Upper lobe of left lung (tissue), 6 donors: ENCODE measurements at regions not wholly inside any gene's neighbourhood (a gene's known extent, or its start where the extent isn't known, plus 50 kb on each side); places are given as distances from the start of the nearest gene placed in this dataset.

Source experiments
- ATAC-seq, 2 donors: fragments of 200-7000 bp; cut with Tn5 transposase; one replicate each; pipeline ENCODE4 v1.9.1; 2022; ENCODE audit warnings: mild to moderate bottlenecking in 2 of 2, moderate library complexity in 2 of 2; ENCODE audit not compliant: low FRiP score in 2 of 2
- DNase-seq, 2 donors: peaks; one replicate each; pipeline ENCODE4 v3.0.0-alpha.2; 2019 to 2020
- H3K27ac ChIP-seq, 4 donors: fragments of 200-600 bp; sonication (generic); one replicate each; pipeline ENCODE4 v1.5.1; 2016 to 2019
- H3K27me3 ChIP-seq, 4 donors: fragments of 200-600 bp; sonication (generic); one replicate each; pipeline ENCODE4 v1.5.1; 2017 to 2019
- H3K36me3 ChIP-seq, 4 donors: fragments of 200-600 bp; sonication (generic); one replicate each; pipeline ENCODE4 v1.5.1; 2016 to 2019
- H3K4me1 ChIP-seq, 4 donors: fragments of 200-600 bp; sonication (generic); one replicate each; pipeline ENCODE4 v1.5.1; 2018 to 2019
- H3K4me3 ChIP-seq, 4 donors: fragments of 200-600 bp; sonication (generic); one replicate each; pipeline ENCODE4 v1.5.1; 2017 to 2019; ENCODE audit warnings: mild to moderate bottlenecking in 2 of 4, moderate library complexity in 1 of 4
- H3K9me3 ChIP-seq, 4 donors: fragments of 200-600 bp; sonication (generic); one replicate each; pipeline ENCODE4 v1.5.1; 2018 to 2019
- CTCF ChIP-seq, 6 experiments: fragments of 450-650 bp in 4 of 6; fragments of 200-600 bp in 2 of 6; sonication (generic) in 2 of 6; IDR thresholded peaks; one replicate each; pipeline ENCODE4 v1.5.1; 2016 to 2019; ENCODE audit warnings: antibody characterized with exemption in 6 of 6
- EP300 ChIP-seq, 4 donors: sonication (generic); formaldehyde crosslinking; IDR thresholded peaks; one replicate each; pipeline ENCODE4 v1.5.1; 2017; ENCODE audit warnings: antibody characterized with exemption in 4 of 4, control low read depth in 2 of 4
- POLR2A ChIP-seq, 4 donors: fragments of 450-650 bp; IDR thresholded peaks; one replicate each; pipeline ENCODE4 v1.5.1; 2016 to 2017; ENCODE audit warnings: antibody characterized with exemption in 4 of 4, mild to moderate bottlenecking in 2 of 4
- POLR2AphosphoS5 ChIP-seq, 2 donors: sonication (generic); formaldehyde crosslinking; IDR thresholded peaks; one replicate each; pipeline ENCODE4 v1.5.1; 2017; ENCODE audit warnings: antibody characterized with exemption in 2 of 2
- WGBS, 2 donors: methylation state at CpG; one replicate each; pipeline ENCODE4 v1.1.5; 2017 to 2018; 5-methylcytosine and 5-hydroxymethylcytosine counted together
- donor health status: DM: no; HTN: no; CAD: no; lungs with moderate emphysema.
- donor health status: DM: no; HTN: yes; CAD: no; lungs with severe emphysema.

GRCh38 chr17:73980517-73980916 is 223.0 kb upstream of the RPL38 start:
- Histone ChIP-seq H3K4me1 (no peaks in the 10 kb centered on the region), H3K4me3 (no peak overlapping the region), H3K27ac (no peak overlapping the region), H3K36me3 (no peaks in the 10 kb centered on the region), H3K9me3 (no peaks in the 10 kb centered on the region), H3K27me3 (no peaks in the 10 kb centered on the region)
- TF ChIP-seq POLR2A (IDR thresholded peaks at IDR 0.05) (no peak), POLR2AphosphoS5 (IDR thresholded peaks at IDR 0.05) (no peak), CTCF (IDR thresholded peaks at IDR 0.05) (no peak), EP300 (IDR thresholded peaks at IDR 0.05) (no peak)
- whole genome bisulfite sequencing, 2 donors = 74 to 86% methylated on average over 3 of the region's 3 CpGs
- DNase-seq (no peak), ATAC-seq (no peak)

GRCh38 chr17:73982871-73983270 is 220.6 kb upstream of the RPL38 start:
- Histone ChIP-seq H3K4me1 (no peaks in the 10 kb centered on the region), H3K9me3 (no peaks in the 10 kb centered on the region), H3K27ac (no peak overlapping the region), H3K4me3 (no peak overlapping the region), H3K27me3 (no peaks in the 10 kb centered on the region), H3K36me3 (no peaks in the 10 kb centered on the region)
- 62 to 66% methylated on average over 8 of the region's 8 CpGs for WGBS, 2 donors
- DNase-seq (no peak), ATAC-seq (no peak)
- TF ChIP-seq POLR2AphosphoS5 (IDR thresholded peaks at IDR 0.05) (no peak), EP300 (IDR thresholded peaks at IDR 0.05) (no peak), POLR2A (IDR thresholded peaks at IDR 0.05) (no peak), CTCF (IDR thresholded peaks at IDR 0.05) (no peak)

GRCh38 chr17:73983621-73984400 is 219.7 kb upstream of the RPL38 start:
- H3K27me3 ChIP-seq = no peaks in the 10 kb centered on the region
- TF ChIP-seq EP300 (IDR thresholded peaks at IDR 0.05) (no peak), POLR2A (IDR thresholded peaks at IDR 0.05) (no peak), POLR2AphosphoS5 (IDR thresholded peaks at IDR 0.05) (no peak), CTCF (IDR thresholded peaks at IDR 0.05) (no peak)
- no peaks in the 10 kb centered on the region for H3K4me1 ChIP-seq
- no peak overlapping the region for H3K4me3 ChIP-seq
- WGBS, 2 donors = 72 to 73% methylated on average over 16 of the region's 16 CpGs
- H3K9me3 ChIP-seq = no peaks in the 10 kb centered on the region
- H3K27ac ChIP-seq = no peak overlapping the region
- no peak for ATAC-seq
- H3K36me3 ChIP-seq = no peaks in the 10 kb centered on the region
- DNase-seq = no peak

GRCh38 chr17:73984941-73985340 is 218.5 kb upstream of the RPL38 start:
- Histone ChIP-seq H3K4me1 (no peaks in the 10 kb centered on the region), H3K36me3 (no peaks in the 10 kb centered on the region), H3K4me3 (no peak overlapping the region), H3K27ac (no peak overlapping the region), H3K9me3 (no peaks in the 10 kb centered on the region), H3K27me3 (no peaks in the 10 kb centered on the region)
- TF ChIP-seq CTCF (IDR thresholded peaks at IDR 0.05) = no peak
- no peak for TF ChIP-seq EP300 (IDR thresholded peaks at IDR 0.05)
- TF ChIP-seq POLR2A (IDR thresholded peaks at IDR 0.05) = no peak
- no peak for TF ChIP-seq POLR2AphosphoS5 (IDR thresholded peaks at IDR 0.05)
- DNase-seq = no peak
- ATAC-seq = no peak
- 32 to 37% methylated on average over 5 of the region's 5 CpGs for WGBS, 2 donors

- no peaks in the 10 kb centered on the region for H3K36me3 ChIP-seq
- TF ChIP-seq EP300 (IDR thresholded peaks at IDR 0.05) (no peak), POLR2A (IDR thresholded peaks at IDR 0.05) (no peak), CTCF (IDR thresholded peaks at IDR 0.05) (no peak), POLR2AphosphoS5 (IDR thresholded peaks at IDR 0.05) (no peak)
- no peaks in the 10 kb centered on the region for H3K4me1 ChIP-seq
- no peak overlapping the region for H3K4me3 ChIP-seq
- DNase-seq = no peak
- H3K27ac ChIP-seq = no peak overlapping the region
- no peaks in the 10 kb centered on the region for H3K9me3 ChIP-seq
- no peaks in the 10 kb centered on the region for H3K27me3 ChIP-seq
- ATAC-seq = no peak
- 88 to 90% methylated on average over 2 to 11 of the region's 11 CpGs for WGBS, 2 donors
These were observed 217.9 kb upstream of the RPL38 start for GRCh38 chr17:73985466-73986015.
